ENCODE measurements at regions not wholly inside any gene's neighbourhood (a gene's known extent, or its start where the extent isn't known, plus 50 kb on each side); places are given as distances from the start of the nearest gene placed in this dataset.

- TF ChIP-seq, protein P1, sequence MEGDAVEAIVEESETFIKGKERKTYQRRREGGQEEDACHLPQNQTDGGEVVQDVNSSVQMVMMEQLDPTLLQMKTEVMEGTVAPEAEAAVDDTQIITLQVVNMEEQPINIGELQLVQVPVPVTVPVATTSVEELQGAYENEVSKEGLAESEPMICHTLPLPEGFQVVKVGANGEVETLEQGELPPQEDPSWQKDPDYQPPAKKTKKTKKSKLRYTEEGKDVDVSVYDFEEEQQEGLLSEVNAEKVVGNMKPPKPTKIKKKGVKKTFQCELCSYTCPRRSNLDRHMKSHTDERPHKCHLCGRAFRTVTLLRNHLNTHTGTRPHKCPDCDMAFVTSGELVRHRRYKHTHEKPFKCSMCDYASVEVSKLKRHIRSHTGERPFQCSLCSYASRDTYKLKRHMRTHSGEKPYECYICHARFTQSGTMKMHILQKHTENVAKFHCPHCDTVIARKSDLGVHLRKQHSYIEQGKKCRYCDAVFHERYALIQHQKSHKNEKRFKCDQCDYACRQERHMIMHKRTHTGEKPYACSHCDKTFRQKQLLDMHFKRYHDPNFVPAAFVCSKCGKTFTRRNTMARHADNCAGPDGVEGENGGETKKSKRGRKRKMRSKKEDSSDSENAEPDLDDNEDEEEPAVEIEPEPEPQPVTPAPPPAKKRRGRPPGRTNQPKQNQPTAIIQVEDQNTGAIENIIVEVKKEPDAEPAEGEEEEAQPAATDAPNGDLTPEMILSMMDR (IDR thresholded peaks at IDR 0.05; ENCODE audit: low read depth, low read length, poor library complexity, severe bottlenecking): no peak
- no peak for TF ChIP-seq EZH2phosphoT487 (IDR thresholded peaks at IDR 0.05; ENCODE audit: borderline replicate concordance, low read length)
These were observed 436.5 kb upstream of the TBL1XR1 start for GRCh38 chr3:177633671-177634207.
